H1 (cell line): ENCODE measurements at regions not wholly inside any gene's neighbourhood (a gene's known extent, or its start where the extent isn't known, plus 50 kb on each side); places are given as distances from the start of the nearest gene placed in this dataset.

ENCODE experiments used
- CTCF ChIP-seq, 3 experiments: IDR thresholded peaks; 1 replicate in 2 of 3; 2 replicates in 1 of 3; pipeline versions ENCODE4 v1.5.1 to v1.6.1; 2011; ENCODE audit warnings: low read length in 3 of 3, mild to moderate bottlenecking in 3 of 3, inconsistent platforms in 2 of 3, low read depth in 1 of 3, moderate library complexity in 1 of 3; ENCODE audit not compliant: insufficient read depth in 1 of 3; ENCODE audit errors: control extremely low read depth in 1 of 3
- HDAC2 ChIP-seq, 2 experiments: fragments of 300-600 bp in 1 of 2; sonication (generic) in 1 of 2; IDR thresholded peaks; 2 replicates each; pipeline ENCODE4 v1.6.1; 2011 to 2012; ENCODE audit warnings: low read depth in 2 of 2, low read length in 2 of 2, mild to moderate bottlenecking in 2 of 2, moderate library complexity in 2 of 2, borderline replicate concordance in 1 of 2, inconsistent platforms in 1 of 2
- KDM4A ChIP-seq: IDR thresholded peaks from one replicate; pipeline ENCODE4 v1.7.1; 2012; ENCODE audit warnings: low read depth, mild to moderate bottlenecking, moderate library complexity, low read length, inconsistent platforms; ENCODE audit not compliant: severe bottlenecking
- KDM5A ChIP-seq: fragments of 200-600 bp; IDR thresholded peaks from 2 replicates; pipeline ENCODE4 v1.7.1; 2012; ENCODE audit warnings: mild to moderate bottlenecking, low read length, inconsistent platforms, mixed read lengths
- PHF8 ChIP-seq: fragments of 200-600 bp; sonication (generic); conservative IDR thresholded peaks from 2 replicates; pipeline ENCODE4 v1.7.1; 2012; ENCODE audit warnings: low read depth, mild to moderate bottlenecking, inconsistent platforms, low read length, moderate library complexity
- SUZ12 ChIP-seq: fragments of 200-600 bp; sonication (generic); IDR thresholded peaks from 2 replicates; pipeline ENCODE4 v1.6.1; 2012; ENCODE audit warnings: mild to moderate bottlenecking, inconsistent platforms, low read length, moderate library complexity, mixed read lengths
- TAF1 ChIP-seq: IDR thresholded peaks from 2 replicates; pipeline ENCODE4 v1.6.1; 2011; ENCODE audit warnings: mild to moderate bottlenecking, low read depth, low read length
- YY1 ChIP-seq: IDR thresholded peaks from 2 replicates; pipeline ENCODE4 v1.6.1; 2011; ENCODE audit warnings: low read depth, mild to moderate bottlenecking, low read length

- TF ChIP-seq CTCF (IDR thresholded peaks at IDR 0.05; ENCODE audit: control extremely low read depth in 1 of 3, insufficient read depth in 1 of 3, low read depth in 1 of 3, low read length in 3 of 3) (no peak), KDM5A (no peak), TAF1 (no peak), HDAC2 (IDR thresholded peaks at IDR 0.05; ENCODE audit: borderline replicate concordance in 1 of 2, low read depth in 2 of 2, low read length in 2 of 2) (no peak), KDM4A (no peak), SUZ12 (no peak), YY1 (no peak), PHF8 (no peak)
Measured at GRCh38 chr2:118584877-118585276, 262.6 kb downstream of the EN1 start.
